Colonic mucosa (tissue), 4 donors: ENCODE measurements at regions not wholly inside any gene's neighbourhood (a gene's known extent, or its start where the extent isn't known, plus 50 kb on each side); places are given as distances from the start of the nearest gene placed in this dataset.

Source experiments
- DNase-seq: peaks from one replicate; pipeline ENCODE4 v3.0.0-alpha.2; 2020
- H3K27ac ChIP-seq: fragments of 200-600 bp; one replicate; pipeline ENCODE4 v1.8.0; 2021
- H3K27me3 ChIP-seq: fragments of 200-600 bp; one replicate; pipeline ENCODE4 v1.8.0; 2021
- H3K36me3 ChIP-seq: fragments of 200-600 bp; one replicate; pipeline ENCODE4 v1.8.0; 2021
- H3K4me1 ChIP-seq: fragments of 200-600 bp; one replicate; pipeline ENCODE4 v1.8.0; 2021; ENCODE audit warnings: mild to moderate bottlenecking
- H3K4me3 ChIP-seq: fragments of 200-600 bp; one replicate; pipeline ENCODE4 v1.8.0; 2021
- H3K9ac ChIP-seq, 2 donors: one replicate each; pipeline ENCODE4 v1.7.0; 2013; ENCODE audit warnings: control low read depth in 2 of 2, low read depth in 2 of 2, low read length in 2 of 2
- H3K9me3 ChIP-seq: fragments of 200-600 bp; one replicate; pipeline ENCODE4 v1.8.0; 2021
- CTCF ChIP-seq: fragments of 200-600 bp; IDR thresholded peaks from one replicate; pipeline ENCODE4 v1.8.0; 2022; ENCODE audit warnings: antibody characterized with exemption, mild to moderate bottlenecking
- intact Hi-C: fragments of 100-400 bp; cut with DNase I; formaldehyde crosslinking; loops from one replicate; pipeline ENCODE4 v1.14.1; 2022
- donor health status: healthy.
- donor health status: DM: no; HTN: no; CAD: no.
- donor health status: DM: no; HTN: no; CAD: no.

GRCh38 chr2:38466876-38467767 is 90.0 kb upstream of the ATL2 start:
- DNase-seq, result no peak
- Histone ChIP-seq H3K4me1 (no peaks in the 10 kb centered on the region), H3K9ac (no peak overlapping the region), H3K9me3 (no peaks in the 10 kb centered on the region), H3K27me3 (no peaks in the 10 kb centered on the region), H3K36me3 (no peaks in the 10 kb centered on the region), H3K4me3 (no peak overlapping the region), H3K27ac (peak overlapping the region; percentile 43)
- TF ChIP-seq CTCF, result no peak
- intact Hi-C loops, result loop anchor here (5.0 kb wide), 1 partner anchor 40 kb away; no protein-coding TSS in a partner anchor

- Histone ChIP-seq H3K9ac (no peak overlapping the region), H3K36me3 (no peaks in the 10 kb centered on the region), H3K9me3 (no peaks in the 10 kb centered on the region), H3K4me1 (no peaks in the 10 kb centered on the region), H3K4me3 (no peak overlapping the region), H3K27me3 (no peaks in the 10 kb centered on the region), H3K27ac (peak overlapping the region; percentile 27)
- no peak for TF ChIP-seq CTCF
- DNase-seq, result no peak
- intact Hi-C loops, result loop anchor here (5.0 kb wide), 1 partner anchor 41 kb away; no protein-coding TSS in a partner anchor
Observed at GRCh38 chr2:38466409-38466808, 89.3 kb upstream of the ATL2 start.

GRCh38 chr2:38465789-38466127 is 88.7 kb upstream of the ATL2 start:
- no peak overlapping the region for H3K9ac ChIP-seq
- DNase-seq, result peak; percentile 41
- H3K4me1 ChIP-seq, result no peaks in the 10 kb centered on the region
- H3K27me3 ChIP-seq, result no peaks in the 10 kb centered on the region
- intact Hi-C loops, result loop anchor here (5.0 kb wide), 1 partner anchor 42 kb away; no protein-coding TSS in a partner anchor
- no peak overlapping the region for H3K4me3 ChIP-seq
- no peaks in the 10 kb centered on the region for H3K36me3 ChIP-seq
- no peaks in the 10 kb centered on the region for H3K9me3 ChIP-seq
- no peak overlapping the region for H3K27ac ChIP-seq
- TF ChIP-seq CTCF, result no peak

GRCh38 chr2:38464971-38465788 is 88.1 kb upstream of the ATL2 start:
- no peak overlapping the region for H3K9ac ChIP-seq
- no peak overlapping the region for H3K4me3 ChIP-seq
- H3K36me3 ChIP-seq, result no peaks in the 10 kb centered on the region
- DNase-seq, result no peak
- H3K27me3 ChIP-seq, result no peaks in the 10 kb centered on the region
- intact Hi-C loops, result loop anchor here (5.0 kb wide), 1 partner anchor 42 kb away; no protein-coding TSS in a partner anchor
- H3K27ac ChIP-seq, result no peak overlapping the region
- no peaks in the 10 kb centered on the region for H3K4me1 ChIP-seq
- no peaks in the 10 kb centered on the region for H3K9me3 ChIP-seq
- no peak for TF ChIP-seq CTCF

- H3K4me3 ChIP-seq, result no peak overlapping the region
- H3K9me3 ChIP-seq, result no peaks in the 10 kb centered on the region
- no peak for DNase-seq
- no peaks in the 10 kb centered on the region for H3K4me1 ChIP-seq
- no peaks in the 10 kb centered on the region for H3K36me3 ChIP-seq
- TF ChIP-seq CTCF, result no peak
- no peak overlapping the region for H3K9ac ChIP-seq
- no peak overlapping the region for H3K27ac ChIP-seq
- H3K27me3 ChIP-seq, result no peaks in the 10 kb centered on the region
- intact Hi-C loops, result no loop called here
Observed at GRCh38 chr2:38463752-38464151, 86.7 kb upstream of the ATL2 start.
